Mesodermal cell (in vitro differentiated cells): ENCODE measurements at regions not wholly inside any gene's neighbourhood (a gene's known extent, or its start where the extent isn't known, plus 50 kb on each side); places are given as distances from the start of the nearest gene placed in this dataset.

ENCODE experiments used
- H3K27ac ChIP-seq: 2 replicates; pipeline ENCODE4 v1.7.0; 2013; ENCODE audit warnings: mild to moderate bottlenecking, low read depth, low read length, moderate library complexity; ENCODE audit not compliant: severe bottlenecking
- H3K36me3 ChIP-seq: 2 replicates; pipeline ENCODE4 v1.7.1; 2013; ENCODE audit warnings: mild to moderate bottlenecking, low read length, moderate library complexity; ENCODE audit not compliant: control insufficient read depth, insufficient read depth
- H3K4me1 ChIP-seq: one replicate; pipeline ENCODE4 v1.7.1; 2013; ENCODE audit warnings: mild to moderate bottlenecking, low read length; ENCODE audit not compliant: insufficient read depth, control insufficient read depth, poor library complexity, severe bottlenecking
- H3K4me3 ChIP-seq: 2 replicates; pipeline ENCODE4 v1.7.0; 2013; ENCODE audit warnings: low read length, control low read depth, mild to moderate bottlenecking; ENCODE audit not compliant: insufficient read depth, poor library complexity, severe bottlenecking; ENCODE audit errors: extremely low read depth
- H3K9me3 ChIP-seq: 2 replicates; pipeline ENCODE4 v1.7.1; 2013; ENCODE audit warnings: mild to moderate bottlenecking, low read length, moderate library complexity; ENCODE audit not compliant: control insufficient read depth
- WGBS, 2 experiments: methylation state at CpG; one replicate each; pipeline ENCODE4 v1.1.5; 2013; ENCODE audit warnings: missing lambda C conversion rate in 2 of 2; ENCODE audit not compliant: insufficient coverage in 2 of 2; 5-methylcytosine and 5-hydroxymethylcytosine counted together

DNA sequence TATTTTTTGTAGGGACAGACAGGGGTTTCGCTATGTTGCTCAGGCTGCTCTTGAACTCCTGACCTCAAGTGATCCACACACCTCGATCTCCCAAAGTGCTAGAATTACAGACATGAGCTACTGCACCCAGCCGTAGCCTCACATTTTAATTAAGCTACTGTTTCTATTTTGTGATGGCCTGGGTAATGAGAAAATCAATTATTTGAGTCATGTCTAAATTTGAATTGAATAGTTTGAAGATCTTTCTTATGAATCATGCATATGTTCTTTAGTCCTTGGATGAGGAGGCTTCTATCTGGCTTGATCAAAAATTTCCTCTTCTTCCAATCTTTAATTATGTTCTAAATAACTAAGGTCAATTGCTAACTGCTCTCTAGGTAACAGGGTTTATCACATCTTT lies 175.0 kb downstream of the REEP3 start:
- Histone ChIP-seq H3K9me3 (no peaks in the 10 kb centered on the region), H3K4me1 (peaks cover 13% of the 10 kb centered on the region), H3K36me3 (no peaks in the 10 kb centered on the region), H3K27ac (no peak overlapping the region), H3K4me3 (no peak overlapping the region)
- 100% methylated on average over 2 of the region's 3 CpGs; no CpG with 5 or more reads in 1 of the 2 experiments for WGBS, 2 experiments

DNA sequence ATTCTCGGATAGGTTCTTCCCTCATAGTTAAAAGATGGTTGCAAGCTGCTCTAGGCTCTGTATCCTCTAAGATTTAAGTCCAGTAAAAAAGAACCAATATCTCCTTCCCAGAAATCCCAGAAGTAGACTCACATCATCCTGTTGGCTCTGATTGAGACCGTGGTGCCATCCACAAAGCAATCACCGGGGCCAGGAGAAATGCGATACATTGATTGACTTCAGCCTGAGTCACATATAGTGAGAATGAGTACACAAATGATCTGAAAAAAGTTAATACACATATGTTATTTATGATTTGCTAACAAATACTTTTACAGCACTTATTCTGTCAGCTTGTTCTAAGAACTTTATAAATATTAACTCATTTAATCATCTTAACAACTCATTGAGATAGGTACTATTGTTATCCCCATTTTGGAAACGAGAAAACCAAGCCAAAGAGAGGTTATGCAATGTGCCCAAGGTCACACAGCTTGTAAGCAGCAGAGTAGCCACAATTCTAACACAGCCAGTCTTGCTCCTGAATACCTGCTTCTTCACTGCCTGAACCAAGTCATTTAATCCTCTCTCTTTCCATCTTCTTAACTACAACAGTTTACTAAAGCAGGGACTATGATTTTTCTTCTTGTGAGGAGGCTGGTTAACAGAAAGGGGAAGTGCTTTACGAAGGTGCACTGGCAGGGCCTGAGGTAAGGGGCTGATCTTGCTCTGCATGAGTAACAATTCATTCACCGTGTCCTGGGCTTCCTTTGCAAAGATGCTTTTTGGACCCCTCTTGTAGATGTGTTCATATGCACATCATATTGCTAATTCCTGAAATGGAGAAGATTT lies 177.0 kb downstream of the REEP3 start:
- WGBS, 2 experiments = 90 to 94% methylated on average over 5 of the region's 7 CpGs
- H3K4me3 ChIP-seq = no peak overlapping the region
- H3K27ac ChIP-seq = no peak overlapping the region
- H3K4me1 ChIP-seq = peaks cover 13% of the 10 kb centered on the region
- no peaks in the 10 kb centered on the region for H3K36me3 ChIP-seq
- no peaks in the 10 kb centered on the region for H3K9me3 ChIP-seq

DNA sequence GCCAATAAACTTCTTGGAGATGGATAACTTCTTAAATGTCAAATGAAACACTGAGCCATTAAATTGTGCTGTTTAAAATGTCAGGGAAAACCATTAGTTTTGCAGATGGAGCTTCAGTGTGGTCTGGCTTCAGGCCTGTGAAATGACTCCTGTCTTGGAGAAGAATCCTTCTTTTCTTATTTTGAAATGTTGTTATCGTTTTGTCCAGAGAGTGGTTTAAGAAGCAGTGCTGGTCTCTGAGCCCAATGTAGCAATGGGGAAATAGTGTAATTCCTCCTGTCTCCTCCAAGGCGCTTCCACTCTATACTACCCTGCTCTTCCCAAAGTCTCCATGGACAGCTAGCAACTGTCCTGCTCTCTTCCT lies 177.6 kb downstream of the REEP3 start:
- H3K4me1 ChIP-seq = peaks cover 13% of the 10 kb centered on the region
- H3K36me3 ChIP-seq = no peaks in the 10 kb centered on the region
- no peaks in the 10 kb centered on the region for H3K9me3 ChIP-seq
- 80% methylated on average over 1 of the region's 2 CpGs; no CpG with 5 or more reads in 1 of the 2 experiments for WGBS, 2 experiments
- H3K27ac ChIP-seq = no peak overlapping the region
- no peak overlapping the region for H3K4me3 ChIP-seq

DNA sequence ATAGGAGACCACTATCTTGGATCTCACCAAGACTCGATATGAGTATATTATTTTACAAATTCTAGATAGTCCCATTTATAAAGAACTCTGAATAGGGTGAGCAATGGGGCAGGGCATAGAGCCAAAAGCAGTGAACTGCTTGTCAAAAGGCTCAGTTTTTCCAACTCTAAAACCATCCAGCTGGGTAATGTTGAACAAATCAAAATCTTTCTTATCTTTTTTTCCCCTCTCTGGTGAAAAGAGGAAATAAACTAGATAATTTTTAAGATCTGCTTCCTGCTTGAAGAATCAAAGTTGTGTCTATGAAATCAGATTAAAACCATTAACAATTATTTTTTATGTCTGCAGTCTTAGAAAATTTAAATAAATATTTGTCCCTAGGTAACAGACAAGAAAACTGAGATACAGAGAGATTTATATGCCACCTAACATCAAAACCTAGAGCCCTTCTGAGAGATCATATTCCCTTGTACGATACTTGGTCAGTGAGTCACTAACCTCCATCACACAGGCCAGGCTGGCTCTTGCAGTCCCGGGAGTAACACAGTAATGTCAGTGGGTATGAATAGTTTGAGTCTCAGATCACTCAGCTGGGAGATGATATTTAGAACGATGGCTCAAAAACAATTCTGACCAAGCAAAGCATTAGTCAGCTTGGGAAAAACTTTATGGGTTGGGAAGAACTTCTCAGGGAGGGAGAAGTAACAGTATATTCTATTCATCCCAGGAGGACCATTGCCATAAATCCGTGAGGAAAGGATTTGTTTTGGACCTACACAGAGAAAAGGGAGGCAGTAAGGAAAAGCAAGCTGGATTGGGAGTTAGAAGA lies 178.8 kb downstream of the REEP3 start:
- H3K27ac ChIP-seq = peak overlapping the region; percentile 80
- H3K4me1 ChIP-seq = peaks cover 13% of the 10 kb centered on the region
- no peaks in the 10 kb centered on the region for H3K9me3 ChIP-seq
- no peak overlapping the region for H3K4me3 ChIP-seq
- WGBS, 2 experiments = 67% methylated on average over 1 of the region's 5 CpGs; no CpG with 5 or more reads in 1 of the 2 experiments
- no peaks in the 10 kb centered on the region for H3K36me3 ChIP-seq

DNA sequence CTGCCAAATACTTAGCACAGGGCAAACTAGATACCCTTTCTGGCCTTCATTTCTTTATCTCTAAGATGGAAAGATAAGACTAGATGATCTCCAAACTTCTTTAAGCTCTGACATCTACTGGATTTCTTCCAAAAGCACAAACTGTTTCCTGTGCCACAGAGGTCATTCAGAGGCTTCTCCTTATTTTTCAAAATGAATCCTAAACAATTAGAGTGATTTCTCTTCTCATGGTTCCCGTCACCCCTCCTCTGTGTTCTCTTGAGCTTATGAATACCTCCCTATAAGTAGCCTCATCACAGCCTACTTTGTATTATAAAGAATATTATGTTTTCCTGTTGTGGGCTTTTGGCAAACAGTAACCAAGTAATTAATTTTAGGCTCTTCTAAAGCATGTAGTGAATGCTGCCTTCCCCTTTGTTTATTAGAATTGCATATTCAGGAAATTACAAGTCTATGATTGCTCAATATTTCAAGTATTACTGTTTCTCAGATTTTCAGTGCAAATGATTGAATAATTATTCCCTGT lies 179.5 kb downstream of the REEP3 start:
- no CpG with 5 or more reads among the region's 1 CpG for WGBS, 2 experiments
- H3K27ac ChIP-seq = peak overlapping the region; percentile 80
- H3K36me3 ChIP-seq = no peaks in the 10 kb centered on the region
- H3K9me3 ChIP-seq = no peaks in the 10 kb centered on the region
- peaks cover 13% of the 10 kb centered on the region for H3K4me1 ChIP-seq
- H3K4me3 ChIP-seq = no peak overlapping the region

DNA sequence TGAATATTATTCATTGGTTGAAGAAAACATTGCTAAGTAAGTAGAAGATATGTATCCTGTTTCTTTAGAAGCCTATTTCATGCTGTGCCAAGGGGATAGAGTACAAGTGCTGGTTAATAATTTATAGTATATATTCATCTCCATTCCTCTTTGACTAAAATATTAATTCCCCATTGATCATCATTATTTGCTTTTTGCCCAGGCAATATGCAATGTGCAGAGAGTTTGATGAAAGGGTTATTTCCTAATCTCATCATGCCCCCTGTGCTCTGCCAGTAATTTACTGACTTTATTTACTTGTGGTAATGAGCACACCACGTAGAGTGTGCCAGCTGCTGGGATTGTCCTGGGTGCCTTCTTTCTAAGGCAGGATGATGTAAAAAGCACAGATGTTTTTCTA lies 180.9 kb downstream of the REEP3 start:
- no CpG with 5 or more reads among the region's 1 CpG for WGBS, 2 experiments
- no peaks in the 10 kb centered on the region for H3K36me3 ChIP-seq
- no peak overlapping the region for H3K4me3 ChIP-seq
- peaks cover 18% of the 10 kb centered on the region for H3K4me1 ChIP-seq
- no peaks in the 10 kb centered on the region for H3K9me3 ChIP-seq
- no peak overlapping the region for H3K27ac ChIP-seq

DNA sequence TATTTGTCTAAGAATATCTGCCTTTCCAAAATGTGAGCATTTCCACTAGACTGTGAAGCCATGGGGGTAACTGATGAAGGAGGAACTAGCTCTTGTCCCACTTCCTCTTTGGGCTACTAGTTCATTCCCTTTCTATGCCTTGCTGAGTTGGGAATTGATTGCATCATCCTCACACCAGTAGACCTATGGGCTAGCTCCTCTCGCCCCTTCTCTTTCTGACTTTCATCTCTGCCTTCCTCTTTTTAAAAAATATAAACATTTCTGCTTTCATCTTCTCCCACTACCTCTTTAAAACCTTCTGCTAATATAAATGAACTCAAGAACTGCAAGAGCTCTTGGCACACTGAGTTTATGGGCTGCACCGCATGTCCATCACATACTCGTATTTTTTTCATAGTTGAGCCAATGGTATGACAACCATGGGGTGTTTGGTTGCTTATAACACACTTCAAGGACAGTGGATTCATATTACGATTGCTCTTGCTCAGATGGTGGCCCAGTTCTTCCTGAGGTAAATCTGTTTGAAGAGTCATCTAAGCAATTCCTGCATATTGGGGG lies 182.0 kb downstream of the REEP3 start:
- Histone ChIP-seq H3K4me1 (peaks cover 23% of the 10 kb centered on the region), H3K4me3 (no peak overlapping the region), H3K36me3 (no peaks in the 10 kb centered on the region), H3K27ac (no peak overlapping the region), H3K9me3 (no peaks in the 10 kb centered on the region)
- WGBS, 2 experiments = 85 to 94% methylated on average over 2 to 3 of the region's 4 CpGs

DNA sequence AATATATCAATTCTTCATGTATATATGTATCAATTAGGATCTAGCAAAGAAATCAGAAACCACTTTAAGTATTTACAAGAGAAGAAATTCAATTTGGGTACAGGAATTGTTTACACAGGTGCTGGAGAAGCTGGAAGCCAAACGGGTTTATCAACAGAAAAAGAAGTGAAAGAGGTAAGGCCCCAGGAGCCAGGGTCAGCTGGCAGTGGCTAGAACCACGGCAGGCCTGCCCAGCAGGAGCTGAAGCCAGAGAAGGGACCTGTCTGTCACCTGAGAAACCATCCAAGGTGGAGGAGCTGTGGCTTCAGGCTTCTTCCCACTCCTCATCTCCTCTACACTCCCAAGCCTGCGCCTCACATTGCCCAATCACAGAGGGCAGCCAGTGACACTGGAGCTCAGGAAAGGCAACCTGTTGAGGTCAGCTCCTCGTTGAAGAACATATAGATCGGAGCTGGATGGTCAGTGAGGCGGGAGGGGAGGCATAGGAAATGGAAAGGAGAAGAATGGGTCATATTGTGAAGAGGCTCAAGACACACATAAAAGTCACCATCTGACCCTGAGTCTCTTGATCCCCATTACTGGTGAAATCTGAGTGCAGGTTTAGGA lies 182.6 kb downstream of the REEP3 start:
- no peaks in the 10 kb centered on the region for H3K36me3 ChIP-seq
- H3K4me3 ChIP-seq = no peak overlapping the region
- peaks cover 26% of the 10 kb centered on the region for H3K4me1 ChIP-seq
- WGBS, 2 experiments = 68 to 82% methylated on average over 3 to 4 of the region's 6 CpGs
- no peak overlapping the region for H3K27ac ChIP-seq
- no peaks in the 10 kb centered on the region for H3K9me3 ChIP-seq

DNA sequence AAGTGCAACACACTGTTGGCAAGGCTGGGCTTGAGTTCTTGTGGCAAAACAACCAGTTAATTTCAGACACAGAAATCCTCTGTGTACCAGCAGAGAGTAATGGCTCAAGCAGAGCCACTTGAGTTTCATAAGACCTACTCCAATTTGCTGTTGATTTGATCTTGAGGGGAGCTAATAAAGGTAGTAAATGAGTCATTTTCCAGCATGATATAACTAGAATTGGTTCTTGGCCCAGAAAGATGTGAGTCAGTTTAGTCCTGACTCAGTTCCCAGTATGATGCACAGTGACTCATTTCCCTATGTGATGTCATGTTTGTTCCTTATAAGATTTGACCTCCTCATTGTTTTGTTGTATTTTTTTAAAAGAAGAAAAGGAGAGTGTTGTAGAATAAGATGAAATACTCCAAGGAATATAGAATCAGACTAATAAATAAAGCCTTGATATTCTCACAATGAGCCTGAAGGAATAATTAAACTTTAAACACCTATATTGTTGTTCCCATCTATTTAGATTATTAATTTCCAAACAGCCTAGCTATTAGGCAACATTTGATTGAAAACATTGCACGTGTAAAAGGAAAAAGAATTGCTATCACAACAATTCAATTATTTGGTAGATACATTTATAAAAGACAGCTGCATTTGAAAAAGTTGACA lies 186.2 kb downstream of the REEP3 start:
- H3K27ac ChIP-seq = peak overlapping the region; percentile 39
- H3K36me3 ChIP-seq = no peaks in the 10 kb centered on the region
- H3K4me1 ChIP-seq = peaks cover 31% of the 10 kb centered on the region
- H3K9me3 ChIP-seq = no peaks in the 10 kb centered on the region
- H3K4me3 ChIP-seq = no peak overlapping the region
- no CpG with 5 or more reads among the region's 1 CpG for WGBS, 2 experiments

DNA sequence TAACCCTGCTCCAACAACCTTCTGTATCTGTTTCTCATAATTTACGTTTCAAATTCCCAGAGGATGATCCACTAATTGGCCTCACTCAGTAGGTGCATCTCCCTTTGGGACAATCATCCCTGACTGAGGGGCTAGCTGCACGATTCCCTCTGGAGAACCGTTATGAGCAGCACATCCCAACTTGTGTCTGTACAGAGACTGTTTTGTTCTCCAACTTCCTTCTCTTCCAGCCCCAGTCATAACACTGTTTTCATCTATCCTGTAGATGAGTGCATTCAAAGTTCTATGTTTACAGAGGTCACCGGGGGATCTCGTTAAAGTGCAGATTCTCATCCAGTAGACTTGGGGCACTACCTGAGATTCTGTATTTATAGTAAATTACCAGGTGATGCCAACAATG lies 187.2 kb downstream of the REEP3 start:
- Histone ChIP-seq H3K4me3 (no peak overlapping the region), H3K4me1 (peaks cover 38% of the 10 kb centered on the region), H3K27ac (no peak overlapping the region), H3K36me3 (no peaks in the 10 kb centered on the region), H3K9me3 (no peaks in the 10 kb centered on the region)
- WGBS, 2 experiments = 93 to 100% methylated on average over 5 of the region's 5 CpGs
